T-helper 2 cell treated with Interferon-gamma antibody and Interleukin-4, amounts not matched to agents 100 ng/mL and 5 ng/mL, for 36 hours (primary cell): ENCODE measurements at regions not wholly inside any gene's neighbourhood (a gene's known extent, or its start where the extent isn't known, plus 50 kb on each side); places are given as distances from the start of the nearest gene placed in this dataset.
"Not testable (repeated sequence)": the region's sequence is repeated elsewhere in the genome, so short reads cannot be mapped to it uniquely, and the experiment has no call there.

Experiments used
- intact Hi-C: fragments of 100-400 bp; cut with micrococcal nuclease; formaldehyde crosslinking; loops from one replicate; pipeline ENCODE4 v1.15.1; 2023

- intact Hi-C loops: loop anchor here (5.0 kb wide), 1 partner anchor 33 kb away; no protein-coding TSS in a partner anchor
Measured at GRCh38 chr6:15905488-15906419, 223.1 kb upstream of the MYLIP start.

DNA sequence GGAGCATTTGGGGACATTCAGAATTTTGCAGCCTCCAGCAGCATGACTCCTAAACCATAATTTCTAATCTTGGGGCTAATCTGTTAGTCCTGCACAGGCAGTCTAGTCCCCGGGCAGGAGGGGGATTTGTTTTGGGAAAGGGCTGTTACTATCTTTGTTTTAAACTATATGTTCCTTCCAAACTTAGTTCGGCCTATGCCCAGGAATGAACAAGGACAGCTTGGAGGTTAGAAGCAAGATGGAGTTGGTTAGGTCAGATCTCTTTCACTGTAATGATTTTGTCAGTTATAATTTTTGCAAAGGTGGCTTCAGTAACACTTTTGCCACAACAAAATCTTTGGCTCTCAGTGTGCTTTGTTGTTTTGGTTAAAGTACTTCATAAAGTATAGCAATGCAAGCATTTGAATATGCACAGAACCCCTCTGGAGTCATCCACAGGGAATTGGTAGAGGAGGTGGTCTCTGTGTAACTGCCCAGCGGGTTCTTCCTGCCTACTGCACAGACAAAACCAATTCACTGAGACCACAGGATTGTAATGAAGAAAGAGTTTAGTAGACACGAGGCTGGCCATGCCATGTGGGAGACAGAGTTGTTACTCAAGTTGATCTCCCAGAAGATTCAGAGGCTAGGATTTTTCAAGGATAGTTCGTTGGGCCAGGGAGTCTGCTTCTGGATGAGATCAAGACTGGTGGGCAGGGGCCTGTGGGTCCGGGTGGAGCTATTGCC lies 224.1 kb upstream of the MYLIP start:
- intact Hi-C loops: loop anchor here (5.0 kb wide), 5 partner anchors 33 to 277 kb away; no protein-coding TSS in a partner anchor

DNA sequence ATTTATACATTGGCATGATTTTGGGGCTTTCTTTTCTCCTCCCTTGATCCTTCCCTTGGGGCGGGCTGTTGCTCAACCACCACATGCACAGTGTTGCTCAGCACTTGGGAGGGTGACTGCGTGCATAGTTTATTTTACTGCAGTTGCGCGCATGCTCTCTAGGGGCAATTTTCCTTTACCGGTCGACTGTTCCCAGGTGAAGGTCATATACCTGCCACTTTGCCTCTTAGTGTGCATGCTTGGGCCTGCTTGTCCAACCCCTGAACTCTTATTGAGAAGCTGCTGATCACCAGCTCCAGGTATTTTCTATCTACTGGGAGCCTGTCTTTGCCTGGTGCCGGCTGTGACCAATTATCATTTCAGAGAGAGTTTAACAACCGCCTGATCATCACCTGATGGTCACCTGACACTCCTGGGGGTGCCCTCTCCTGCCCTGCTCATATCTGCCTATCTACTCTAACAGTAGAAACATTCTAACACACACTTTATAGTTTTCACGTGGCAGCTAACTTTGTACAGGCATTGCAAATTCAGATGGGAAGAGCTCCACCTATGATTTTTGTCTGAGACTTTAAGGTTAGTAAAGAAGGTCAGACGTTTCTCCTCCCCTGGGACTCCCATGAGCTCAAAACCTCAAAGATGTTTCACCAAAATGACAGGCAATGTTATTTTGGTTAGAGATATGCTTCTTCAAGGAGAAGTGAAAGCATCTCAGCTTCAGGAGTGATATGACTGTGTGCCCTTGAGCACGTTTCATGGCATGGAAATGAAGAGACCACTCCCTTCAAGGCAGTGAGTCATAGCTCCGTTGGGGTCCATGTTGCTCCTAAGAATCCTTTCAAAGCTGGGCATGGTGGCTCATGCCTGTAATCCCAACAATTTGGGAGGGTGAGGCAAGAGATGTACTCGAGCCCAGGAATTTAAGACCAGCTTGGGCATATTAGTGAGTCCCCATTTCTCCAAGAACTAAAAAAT lies 227.5 kb upstream of the MYLIP start:
- intact Hi-C loops: loop anchor here (2.0 to 5.0 kb wide), 5 partner anchors 61 to 281 kb away; no protein-coding TSS in a partner anchor

DNA sequence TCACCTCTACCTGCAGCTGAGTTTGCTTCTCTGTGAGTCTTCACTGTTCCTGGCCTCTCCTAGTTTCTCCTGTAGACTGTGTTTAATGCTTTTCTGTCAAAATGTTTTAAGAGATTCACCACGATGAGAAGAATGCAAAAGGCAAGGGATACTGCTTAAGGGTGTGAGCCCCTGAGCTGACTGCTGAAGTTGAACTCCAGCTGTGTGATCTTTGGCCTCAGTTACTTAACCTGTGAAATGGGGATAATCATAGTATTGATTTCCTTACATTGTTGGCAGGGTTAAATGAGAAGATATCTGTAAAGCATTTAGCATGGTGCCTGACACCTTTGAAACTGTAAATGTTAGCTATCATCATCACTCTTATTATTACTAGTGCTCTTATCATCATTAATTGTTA lies 230.2 kb upstream of the MYLIP start:
- intact Hi-C loops: no loop called here

GRCh38 chr6:15897063-15897876 lies 231.6 kb upstream of the MYLIP start:
- intact Hi-C loops: no loop called here

GRCh38 chr6:15894973-15895725 lies 232.3 kb upstream of the DTNBP1 start:
- intact Hi-C loops: no loop called here

GRCh38 chr6:15893556-15894253 lies 230.9 kb upstream of the DTNBP1 start:
- intact Hi-C loops: no loop called here

GRCh38 chr6:15892369-15892768 lies 229.5 kb upstream of the DTNBP1 start:
- intact Hi-C loops: no loop called here

- intact Hi-C loops: no loop called here
Measured at GRCh38 chr6:15888798-15889772, 226.3 kb upstream of the DTNBP1 start.

DNA sequence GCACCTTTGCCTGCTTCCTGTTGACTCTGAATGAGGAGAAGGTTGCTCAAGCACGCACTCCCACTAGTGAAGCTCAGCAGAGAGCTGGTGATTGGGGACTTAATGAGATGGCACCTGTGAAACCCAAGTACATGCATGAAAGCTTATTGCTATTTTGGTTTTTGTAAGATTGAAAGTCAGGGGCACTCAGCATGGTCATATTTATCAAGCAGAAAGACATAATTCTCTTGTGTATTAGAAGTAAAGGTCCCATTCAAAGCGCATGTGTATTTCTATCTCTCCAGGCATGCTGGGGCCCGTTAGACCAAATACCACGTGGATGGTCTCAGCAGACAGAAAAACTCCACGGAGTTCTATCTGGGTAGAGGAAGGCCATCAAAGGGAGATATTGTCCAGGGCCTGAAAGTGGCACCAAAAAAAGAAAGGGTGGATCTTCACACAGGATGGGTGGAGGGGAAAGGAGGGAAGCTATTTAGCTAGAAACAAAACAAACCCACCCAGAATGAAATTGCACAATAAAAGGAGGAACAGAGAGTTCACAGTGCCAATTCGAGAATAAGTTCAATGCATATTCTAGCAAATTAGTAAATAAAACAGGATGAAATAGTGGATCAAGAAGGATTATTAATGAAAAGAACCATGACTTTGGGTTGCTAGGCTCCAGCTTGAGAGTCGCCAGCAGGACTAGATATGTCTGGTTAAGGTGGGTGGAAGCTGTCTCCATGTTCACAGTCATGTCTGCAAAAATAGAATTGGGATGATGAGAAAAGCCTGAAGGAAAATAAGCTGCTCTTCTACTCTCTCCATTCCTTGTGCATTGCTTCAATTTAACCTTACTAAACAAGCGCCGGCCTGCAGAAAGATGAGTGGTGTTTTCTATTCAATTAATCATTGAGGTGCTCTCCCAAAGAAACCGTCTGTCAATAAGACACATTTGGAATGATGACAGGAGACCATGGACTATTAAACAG lies 224.9 kb upstream of the DTNBP1 start:
- intact Hi-C loops: no loop called here

DNA sequence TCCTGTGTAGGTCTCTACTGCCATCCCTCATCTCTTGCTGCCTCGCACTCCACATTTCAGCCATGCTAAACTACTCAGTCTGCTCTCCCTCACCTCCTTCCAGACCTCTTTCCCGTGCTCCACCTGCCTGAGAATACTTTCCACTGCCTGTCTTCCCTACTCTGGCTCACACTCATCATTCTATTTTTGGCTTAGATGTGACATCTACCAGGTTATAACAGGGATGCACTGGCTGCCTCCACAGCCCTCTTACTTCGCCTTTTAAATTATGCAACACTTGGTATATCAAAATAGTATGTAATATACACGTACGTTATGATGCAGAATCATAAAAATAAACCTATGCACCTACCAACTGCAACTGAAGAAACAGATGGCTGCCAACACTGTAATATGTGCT lies 222.8 kb upstream of the DTNBP1 start:
- intact Hi-C loops: no loop called here

DNA sequence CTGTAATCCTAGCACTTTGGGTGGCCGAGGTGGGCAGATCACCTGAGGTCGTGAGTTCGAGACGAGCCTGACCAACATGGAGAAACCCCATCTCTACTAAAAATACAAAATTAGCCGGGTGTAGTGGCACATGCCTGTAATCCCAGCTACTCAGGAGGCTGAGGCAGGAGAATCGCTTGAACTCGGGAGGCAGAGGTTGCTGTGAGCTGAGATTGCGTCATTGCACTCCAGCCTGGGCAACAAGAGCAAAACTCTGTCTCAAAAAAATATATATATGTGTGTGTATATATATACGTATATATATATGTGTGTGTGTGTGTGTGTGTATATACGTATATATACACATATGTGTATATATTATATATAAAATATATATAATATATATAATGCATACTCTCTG lies 220.8 kb upstream of the DTNBP1 start:
- intact Hi-C loops: not testable (repeated sequence)

GRCh38 chr6:15882915-15883314 lies 220.1 kb upstream of the DTNBP1 start:
- intact Hi-C loops: no loop called here

- intact Hi-C loops: no loop called here
Measured at GRCh38 chr6:15882345-15882744, 219.5 kb upstream of the DTNBP1 start.

- intact Hi-C loops: no loop called here
Measured at GRCh38 chr6:15881150-15881549, 218.3 kb upstream of the DTNBP1 start.

DNA sequence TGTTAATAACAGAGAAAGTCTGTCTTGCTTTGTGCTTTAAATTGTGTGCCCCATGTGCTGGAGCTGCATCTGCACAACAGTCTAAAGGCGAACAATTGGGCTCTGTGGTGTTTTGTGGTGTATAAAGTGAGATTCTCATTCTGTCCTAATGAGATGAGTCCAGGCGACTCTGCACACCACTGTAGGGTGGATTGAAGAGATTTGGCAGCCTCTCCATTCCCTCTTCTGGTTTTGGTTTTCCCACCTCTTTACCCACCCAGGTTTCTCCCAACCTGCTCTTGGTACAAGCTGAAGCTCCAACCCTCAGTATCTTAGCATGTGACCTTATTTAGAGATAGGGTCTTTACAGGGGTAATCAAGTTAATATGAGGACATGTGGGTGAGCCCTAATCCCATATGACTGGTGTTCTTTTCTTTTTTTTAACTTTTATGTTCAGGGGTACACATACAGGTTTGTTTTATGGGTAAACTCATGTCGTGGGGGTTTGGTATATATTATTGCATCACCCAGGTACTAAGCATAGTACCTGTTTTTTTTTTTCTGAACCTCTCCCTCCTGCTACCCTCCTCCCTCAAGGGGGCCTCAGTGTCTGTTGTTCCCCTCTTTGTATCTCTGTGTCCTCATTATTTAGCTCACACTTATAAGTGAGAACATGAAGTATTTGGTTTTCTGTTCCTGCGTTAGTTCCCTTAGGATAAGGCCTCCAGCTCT lies 217.6 kb upstream of the DTNBP1 start:
- intact Hi-C loops: no loop called here
